T-helper 1 cell treated with Interleukin-12 subunit alpha and Interleukin-12 subunit beta and Interleukin-4 antibody, amounts not matched to agents 30 ng/mL and 1 ng/mL, for 36 hours (primary cell): ENCODE measurements at regions not wholly inside any gene's neighbourhood (a gene's known extent, or its start where the extent isn't known, plus 50 kb on each side); places are given as distances from the start of the nearest gene placed in this dataset.

Experiments used
- intact Hi-C: fragments of 100-400 bp; cut with micrococcal nuclease; formaldehyde crosslinking; loops from one replicate; pipeline ENCODE4 v1.15.1; 2024

DNA sequence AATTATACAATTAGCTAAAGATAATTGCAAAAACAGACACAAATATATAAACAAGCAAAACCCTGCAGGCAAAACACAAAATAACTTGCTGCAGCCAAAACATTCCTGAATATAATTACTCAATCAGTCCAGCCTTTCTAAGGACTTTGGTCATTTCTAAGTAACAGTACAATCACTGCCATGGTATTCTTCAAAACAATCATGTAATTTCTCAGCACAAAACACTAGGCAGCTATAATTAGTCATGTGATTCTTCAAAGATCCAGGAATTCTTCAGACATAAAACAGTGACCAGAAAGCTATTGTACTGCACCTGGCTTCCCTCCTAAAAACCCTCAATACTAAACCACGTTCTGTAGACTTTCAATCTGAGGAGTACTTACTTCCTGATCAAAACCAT lies 881.1 kb downstream of the EPHA7 start:
- intact Hi-C loops: no loop called here

DNA sequence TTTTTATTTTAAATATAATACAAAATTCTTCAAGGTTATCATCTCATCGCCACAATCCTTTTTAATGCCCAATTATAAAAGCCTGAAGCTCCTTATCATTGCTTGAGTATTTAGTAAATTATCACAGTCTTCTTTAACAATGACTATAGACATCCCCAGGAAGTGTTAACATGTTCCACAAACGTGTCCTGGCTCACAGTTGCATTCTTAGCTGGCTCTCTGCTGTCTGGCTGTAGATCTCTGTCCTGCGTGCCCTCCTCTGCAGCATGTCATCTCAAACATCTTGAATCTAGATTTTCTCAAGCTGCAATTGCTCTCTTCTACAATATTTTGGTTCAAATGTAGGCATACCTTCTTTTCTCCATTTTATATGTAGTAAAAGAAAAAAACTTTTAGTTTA lies 885.2 kb downstream of the EPHA7 start:
- intact Hi-C loops: no loop called here

DNA sequence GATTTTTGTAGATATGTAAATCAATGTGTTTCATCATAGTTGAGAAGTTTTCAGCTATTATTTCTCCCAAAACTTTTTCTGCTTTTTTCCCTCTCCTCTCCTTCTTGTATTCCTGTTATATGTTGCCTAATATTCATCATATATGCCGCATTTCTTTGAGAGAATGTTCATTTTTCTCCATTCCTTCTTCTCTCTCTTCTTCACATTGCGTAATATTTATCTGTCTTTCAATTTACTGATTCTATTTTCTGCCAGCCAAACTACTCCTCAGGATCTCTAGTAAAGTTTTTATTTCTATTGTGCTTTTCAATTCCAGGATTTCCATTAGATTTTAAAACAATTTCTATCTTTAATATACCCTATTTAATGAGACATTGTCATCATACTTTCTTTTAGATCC lies 896.8 kb downstream of the EPHA7 start:
- intact Hi-C loops: no loop called here

DNA sequence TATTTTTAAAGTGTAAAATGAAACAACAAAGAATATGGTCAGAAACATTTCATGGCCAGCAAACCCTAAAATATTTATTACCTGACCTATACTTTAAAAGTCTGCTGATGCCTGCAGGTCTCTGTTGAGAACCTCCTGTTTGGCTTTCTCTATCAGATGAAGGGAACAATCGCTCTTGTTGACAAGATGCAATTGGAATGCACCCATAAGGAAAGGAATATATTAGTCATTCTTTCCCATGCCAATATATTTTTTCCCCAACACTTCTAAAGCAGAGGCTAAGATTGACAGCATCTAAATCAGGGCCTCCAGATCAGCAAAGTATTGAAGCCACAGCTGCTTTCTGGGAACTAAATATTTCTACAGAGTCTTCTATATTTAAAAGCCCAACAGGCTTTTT lies 897.8 kb downstream of the EPHA7 start:
- intact Hi-C loops: no loop called here

DNA sequence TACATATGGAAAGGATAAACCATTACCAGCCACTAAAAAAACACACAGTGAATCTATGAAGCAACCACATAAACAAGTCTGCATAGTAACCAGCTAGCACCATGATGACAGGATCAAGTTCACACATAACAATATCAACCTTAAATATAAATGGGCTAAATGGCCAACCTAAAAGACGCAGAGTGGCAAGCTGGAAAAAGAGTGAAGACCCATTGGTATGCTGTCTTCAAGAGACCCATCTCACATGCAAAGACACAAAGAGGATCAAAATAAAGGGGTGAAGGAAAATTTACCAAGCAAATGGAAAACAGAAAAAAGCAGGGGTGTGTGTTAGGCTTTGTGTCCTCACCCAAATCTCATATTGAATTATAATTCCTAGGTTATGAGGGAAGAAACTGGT lies 909.2 kb downstream of the EPHA7 start:
- intact Hi-C loops: no loop called here

DNA sequence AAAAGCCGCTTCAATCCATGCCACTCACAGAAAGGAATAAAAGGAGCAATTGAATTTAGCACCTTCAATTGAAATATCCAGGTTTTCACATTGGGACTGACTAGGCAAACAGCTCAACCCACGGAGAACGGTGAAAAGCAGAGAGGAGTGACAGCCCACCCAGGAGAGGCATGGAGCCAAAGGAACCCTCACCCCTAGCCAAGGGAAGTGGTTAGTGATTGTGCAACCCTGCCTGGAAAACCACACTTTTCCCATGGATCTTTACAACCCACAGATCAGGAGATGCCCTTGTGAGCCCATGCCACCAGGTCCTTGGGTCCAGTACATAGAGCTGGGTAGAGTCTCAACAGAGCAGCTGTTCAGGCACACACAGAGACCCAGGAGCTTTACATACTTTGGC lies 911.8 kb downstream of the EPHA7 start:
- intact Hi-C loops: no loop called here

DNA sequence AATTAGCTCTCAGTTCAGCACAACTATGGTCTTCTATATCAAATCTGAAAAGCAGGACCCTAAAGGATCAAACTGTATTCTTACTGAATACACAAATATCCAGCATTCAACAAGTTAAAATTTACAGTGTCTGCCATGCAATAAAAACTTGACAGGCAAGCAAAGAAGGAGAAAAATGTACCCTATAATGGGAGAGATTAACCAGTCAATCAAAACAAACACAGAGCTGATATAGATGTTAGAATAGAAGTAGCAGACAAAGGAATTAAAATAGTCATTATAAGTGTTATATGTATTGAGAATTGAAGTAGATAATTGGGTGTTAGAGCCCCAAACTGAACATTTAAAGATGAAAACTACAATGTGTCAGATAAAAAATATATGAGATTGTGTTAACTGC lies 914.9 kb downstream of the EPHA7 start:
- intact Hi-C loops: no loop called here

DNA sequence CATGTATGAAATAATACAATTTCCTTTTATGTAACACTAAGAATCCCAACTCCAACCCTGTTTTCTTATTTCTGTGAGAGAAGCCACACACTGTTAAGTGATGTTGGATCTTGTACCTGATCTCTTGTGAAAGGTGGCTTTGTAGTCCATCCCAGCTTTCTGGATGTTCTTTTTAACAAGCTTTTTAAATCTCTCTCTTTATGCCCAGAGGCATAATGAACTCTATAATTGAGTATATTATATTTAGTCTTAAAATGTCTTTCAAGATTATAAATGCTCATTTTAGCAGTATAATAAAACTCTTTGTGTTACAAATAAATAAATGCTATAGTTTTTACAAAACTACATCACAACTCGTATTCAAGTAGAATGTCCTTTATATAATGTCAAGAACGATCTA lies 922.1 kb downstream of the EPHA7 start:
- intact Hi-C loops: no loop called here

DNA sequence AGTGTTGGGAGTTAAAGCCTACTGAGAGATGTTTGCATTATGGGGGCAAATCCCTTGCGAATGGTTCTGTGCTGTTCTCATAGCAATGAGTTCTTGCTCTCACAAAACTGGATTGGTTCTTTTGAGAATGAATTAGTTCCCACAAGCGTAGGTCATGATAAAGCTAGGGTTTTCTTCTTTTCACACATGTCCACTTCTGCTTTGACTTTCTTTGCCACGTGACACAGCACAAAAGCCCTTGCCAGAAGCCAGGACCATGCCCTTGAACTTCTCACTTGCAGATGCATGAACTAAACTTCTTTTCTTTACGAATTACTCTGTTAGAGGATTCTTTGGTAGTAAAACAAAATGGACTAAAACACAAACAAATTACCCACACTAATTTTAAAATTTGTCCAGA lies 922.8 kb downstream of the EPHA7 start:
- intact Hi-C loops: no loop called here

DNA sequence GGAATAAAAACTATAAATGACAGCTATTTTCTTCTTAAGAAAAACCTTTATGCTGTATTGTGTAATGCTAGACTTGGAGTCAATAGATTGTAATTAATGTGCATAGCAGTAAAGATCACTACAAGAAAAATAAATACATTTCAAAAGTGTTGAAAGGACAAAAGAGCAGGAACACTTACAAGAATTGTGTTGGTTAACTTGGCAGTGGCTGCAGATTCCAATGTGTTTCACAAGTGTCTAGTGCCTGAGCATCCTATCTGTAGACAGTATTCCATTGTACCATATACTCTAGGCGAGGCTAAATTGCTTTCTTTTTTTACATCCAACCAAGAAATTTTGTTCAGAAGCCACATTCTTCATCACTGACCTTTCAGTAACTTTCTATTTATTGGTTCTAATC lies 924.1 kb downstream of the EPHA7 start:
- intact Hi-C loops: no loop called here

DNA sequence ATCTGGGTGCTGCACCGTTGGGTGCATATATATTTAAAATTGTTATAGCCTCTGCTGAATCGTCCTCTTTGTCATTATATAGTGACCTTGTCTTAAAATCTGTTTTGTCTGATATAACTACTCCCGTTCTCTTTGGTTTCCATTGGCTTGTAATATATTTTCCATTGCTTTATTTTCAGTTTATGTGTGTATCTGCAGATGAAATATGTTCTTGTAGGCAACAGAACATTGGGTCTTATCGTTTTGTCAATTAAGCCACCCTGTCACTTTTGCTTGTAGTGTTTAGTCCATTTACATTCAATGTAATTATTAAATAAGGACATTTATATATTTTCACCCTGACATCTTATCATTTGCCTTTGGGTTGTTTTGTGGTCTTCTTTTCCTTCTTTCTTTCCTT lies 933.9 kb downstream of the EPHA7 start:
- intact Hi-C loops: no loop called here

DNA sequence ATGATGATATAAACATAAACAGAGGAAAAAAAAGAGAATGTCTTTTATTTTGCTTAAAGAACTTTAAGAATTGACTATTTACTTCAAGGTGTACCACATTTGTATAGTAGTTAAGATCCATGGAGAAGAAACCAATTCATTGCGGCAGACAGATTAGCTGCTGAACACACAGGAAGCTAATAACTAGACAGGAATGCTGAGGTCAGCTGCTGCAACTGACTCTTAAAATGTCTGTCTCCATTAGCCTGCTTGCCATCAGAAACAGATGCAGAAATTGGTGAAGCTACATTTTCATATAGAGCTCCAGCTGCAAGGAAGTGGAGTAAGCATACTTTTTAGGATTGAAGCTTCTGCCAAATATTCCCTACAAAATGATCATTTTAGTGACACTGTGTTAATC lies 939.5 kb downstream of the EPHA7 start:
- intact Hi-C loops: no loop called here

DNA sequence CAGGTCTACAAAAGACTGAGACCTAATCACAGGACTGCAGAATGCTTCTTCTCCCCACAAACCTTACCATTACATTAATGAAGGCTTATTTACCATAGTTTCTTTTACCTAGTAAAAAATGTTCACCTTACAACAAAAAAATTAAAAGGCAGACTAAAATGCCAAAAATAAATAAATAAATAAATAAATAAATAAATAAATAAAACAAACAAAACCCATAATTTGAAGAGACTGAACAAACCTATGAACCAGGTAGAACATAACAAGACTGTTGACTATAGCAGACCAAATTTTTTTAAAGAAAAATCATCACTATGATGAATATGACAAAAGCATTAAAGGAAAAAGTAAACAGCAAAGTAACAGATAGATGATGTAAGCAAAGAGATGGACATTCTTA lies 946.3 kb downstream of the EPHA7 start:
- intact Hi-C loops: no loop called here

DNA sequence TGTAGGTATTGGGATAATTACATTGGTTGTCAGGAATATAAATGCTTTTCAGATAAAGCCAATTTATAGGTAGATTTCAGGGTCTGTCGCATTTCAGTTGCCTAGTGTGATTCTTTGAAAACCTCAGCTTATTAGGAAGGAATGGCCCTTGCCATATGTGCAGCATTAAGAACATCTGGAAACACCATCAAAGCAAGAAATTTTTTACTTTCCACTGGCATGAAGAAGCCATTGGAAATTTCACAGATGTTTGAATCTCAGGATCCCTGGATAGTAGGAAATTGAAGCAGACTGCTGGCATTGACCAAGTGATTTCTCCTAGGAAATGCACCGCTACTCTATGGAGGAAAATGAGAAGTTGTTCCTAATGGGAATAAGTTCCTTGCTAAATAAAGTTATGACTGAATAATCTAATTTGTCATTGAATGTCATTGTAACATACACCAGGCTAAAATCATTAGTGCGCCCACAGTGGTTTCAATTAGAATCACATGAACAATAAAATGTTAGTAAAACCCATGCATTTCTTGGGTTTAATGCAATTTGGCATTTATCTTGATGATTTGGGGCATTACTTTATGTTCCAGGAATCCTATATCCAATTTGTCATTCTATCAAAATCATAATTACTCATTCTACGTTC lies 950.1 kb downstream of the EPHA7 start:
- intact Hi-C loops: no loop called here

DNA sequence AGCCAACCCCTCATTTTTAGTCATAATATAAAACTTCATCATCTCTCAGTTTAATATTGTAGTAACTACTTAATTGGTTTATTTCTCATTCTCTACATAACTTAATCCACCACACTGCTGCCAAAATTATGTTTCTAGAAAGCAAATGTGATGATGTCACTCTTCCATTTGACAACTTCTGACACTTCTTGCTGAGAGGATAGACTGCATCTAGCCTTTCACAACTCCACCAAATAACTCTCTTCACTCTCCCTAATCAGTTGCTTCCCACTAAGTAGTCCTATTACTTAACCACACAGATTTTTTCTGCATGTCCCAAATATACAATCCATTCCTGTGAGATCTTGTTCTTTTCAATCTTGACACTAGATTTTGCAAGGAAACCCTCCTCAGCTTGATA lies 951.3 kb downstream of the EPHA7 start:
- intact Hi-C loops: no loop called here

DNA sequence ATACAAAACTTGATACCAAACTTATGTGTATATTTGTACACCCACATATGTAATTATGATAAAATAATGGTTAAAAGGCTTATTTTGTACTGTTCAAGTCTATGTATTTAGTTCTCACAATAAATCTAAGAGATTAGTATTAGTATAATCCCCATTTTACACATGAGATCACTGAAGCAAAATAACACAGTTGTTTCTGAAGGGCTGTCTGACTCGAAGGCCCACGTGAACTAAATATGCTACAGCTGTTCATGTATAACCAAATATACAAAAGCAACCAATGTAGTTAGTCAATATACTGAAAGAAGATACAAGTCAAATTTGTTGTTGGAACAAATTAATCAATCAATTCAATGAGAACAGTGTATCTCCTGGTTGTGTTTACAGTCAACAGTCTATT lies 959.2 kb downstream of the EPHA7 start:
- intact Hi-C loops: no loop called here

DNA sequence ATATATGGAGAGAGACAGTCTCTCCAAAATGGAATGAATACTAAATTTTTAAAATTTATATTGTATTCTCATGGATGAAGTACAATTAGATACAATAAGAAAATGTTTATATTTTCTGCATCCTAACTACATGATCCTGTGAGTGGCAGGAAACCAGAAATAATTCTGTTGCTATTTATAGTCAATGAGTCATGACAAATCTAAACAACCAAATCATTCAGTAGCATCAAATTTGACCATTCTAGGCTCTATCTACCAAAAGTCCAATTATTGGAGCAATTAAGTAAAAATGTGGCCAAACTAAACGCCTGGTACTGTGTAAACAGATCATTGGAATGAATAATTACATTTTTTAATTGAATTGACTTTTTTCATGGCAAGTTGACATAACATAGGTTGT lies 959.8 kb downstream of the EPHA7 start:
- intact Hi-C loops: no loop called here

DNA sequence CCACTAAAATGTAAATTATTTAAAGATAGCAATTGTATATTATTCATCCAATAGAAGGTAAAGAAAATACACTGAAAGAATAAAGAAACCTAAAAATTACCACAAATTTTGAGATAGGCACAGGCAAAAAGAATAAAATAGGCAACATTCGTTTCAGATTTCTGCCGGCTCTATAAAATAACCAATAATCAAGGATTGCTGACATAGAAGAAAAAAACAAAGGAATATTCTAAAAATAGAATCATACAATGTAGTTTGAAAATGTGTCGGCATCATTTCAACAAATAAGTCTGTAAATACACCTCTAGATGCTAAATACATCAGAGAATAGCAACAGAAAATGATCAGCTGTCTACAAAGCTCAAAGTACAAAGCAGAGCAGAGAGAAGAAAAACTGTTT lies 973.3 kb downstream of the EPHA7 start:
- intact Hi-C loops: no loop called here

DNA sequence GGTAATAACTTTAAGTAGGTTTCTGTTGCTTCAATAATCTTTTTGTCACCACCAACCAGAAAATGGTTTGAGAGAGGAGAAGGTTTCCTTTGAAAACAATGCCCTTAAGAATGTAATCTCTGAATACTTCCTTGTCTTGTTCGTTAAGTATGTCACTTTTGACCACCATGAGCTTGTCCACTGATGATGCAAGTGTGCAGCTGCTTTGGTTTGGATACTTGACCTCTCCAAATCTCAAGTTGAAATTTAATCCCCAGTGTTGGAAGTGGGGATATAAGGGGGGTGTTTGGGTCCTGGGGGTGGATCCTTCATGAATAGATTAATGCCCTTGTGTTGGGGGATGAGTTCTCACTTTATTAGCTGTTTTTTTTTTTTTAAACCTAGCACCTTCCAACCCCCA lies 985.4 kb downstream of the EPHA7 start:
- intact Hi-C loops: no loop called here

DNA sequence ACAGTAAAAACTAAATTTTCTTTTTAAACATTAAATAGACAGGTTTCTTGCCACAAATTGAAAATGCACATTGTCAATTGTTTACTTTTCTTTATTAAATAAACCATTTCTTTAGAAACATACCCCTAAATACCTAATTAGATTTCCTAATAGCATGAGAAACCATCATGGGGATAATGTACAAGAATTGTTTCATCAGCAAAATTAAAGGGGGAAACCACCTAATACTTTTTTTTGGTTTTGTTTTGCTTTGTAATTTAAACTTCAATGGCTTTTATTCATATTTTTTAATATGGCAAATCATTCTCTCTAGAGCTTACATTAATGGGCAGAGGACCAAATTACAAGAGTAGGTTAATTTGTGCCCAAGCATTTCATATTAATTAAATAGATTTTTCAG lies 987.9 kb downstream of the EPHA7 start:
- intact Hi-C loops: no loop called here

DNA sequence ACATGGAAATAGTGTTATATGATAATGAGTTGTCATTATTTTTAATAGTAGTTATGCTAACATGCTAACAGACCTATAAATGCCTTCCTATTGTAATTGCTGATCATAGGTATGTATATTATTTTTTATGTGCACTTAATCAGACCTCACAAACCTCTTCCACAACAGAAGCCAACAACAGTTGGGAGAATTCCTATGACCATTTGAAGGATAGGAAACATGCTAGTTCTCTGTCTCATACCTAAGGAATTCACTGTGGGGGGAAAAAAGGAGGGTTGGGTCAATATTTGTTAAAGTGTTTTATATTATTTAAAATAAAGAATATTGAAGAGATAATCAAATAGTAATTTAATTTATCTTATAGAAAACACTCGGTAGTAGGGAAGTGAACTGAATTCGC lies 990.9 kb downstream of the EPHA7 start:
- intact Hi-C loops: no loop called here

DNA sequence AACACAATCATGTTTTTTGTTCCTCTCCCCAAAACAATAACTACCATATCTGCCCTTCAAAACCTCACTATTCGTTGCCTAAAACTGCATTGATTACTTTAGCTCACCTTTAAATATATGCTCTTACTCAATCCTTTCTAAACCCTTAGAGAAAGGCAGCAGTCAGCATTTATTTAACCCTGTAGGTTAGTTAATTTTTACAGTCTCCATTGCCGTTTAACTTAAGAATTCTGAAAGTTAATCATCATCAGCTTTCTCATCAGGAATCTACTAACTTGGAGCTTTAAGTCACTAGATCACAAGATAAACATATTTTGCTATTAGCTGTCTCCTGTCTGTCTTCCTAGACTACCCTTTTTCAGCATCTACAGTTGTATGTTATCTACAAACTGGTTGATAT lies 991.9 kb downstream of the EPHA7 start:
- intact Hi-C loops: no loop called here

DNA sequence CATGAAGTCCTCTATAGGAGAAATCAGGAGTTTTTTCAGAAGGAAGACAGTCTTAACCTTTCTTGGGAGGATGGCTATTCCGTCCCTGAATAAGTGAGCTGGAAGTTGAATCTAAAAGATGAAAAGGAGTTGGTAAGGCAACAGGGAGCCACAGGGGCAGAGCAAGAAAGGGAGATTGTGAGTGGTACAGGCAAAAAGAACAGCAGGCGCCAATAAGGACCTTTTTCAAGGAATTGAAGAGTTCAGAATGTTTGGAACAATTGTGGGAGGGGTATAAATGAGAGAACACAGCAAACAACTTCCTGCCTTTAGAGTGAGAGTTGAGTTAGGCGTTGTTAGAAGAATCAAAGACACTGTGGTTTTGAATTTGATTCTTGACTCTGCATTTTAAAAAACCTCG lies 1003.7 kb downstream of the EPHA7 start:
- intact Hi-C loops: no loop called here

DNA sequence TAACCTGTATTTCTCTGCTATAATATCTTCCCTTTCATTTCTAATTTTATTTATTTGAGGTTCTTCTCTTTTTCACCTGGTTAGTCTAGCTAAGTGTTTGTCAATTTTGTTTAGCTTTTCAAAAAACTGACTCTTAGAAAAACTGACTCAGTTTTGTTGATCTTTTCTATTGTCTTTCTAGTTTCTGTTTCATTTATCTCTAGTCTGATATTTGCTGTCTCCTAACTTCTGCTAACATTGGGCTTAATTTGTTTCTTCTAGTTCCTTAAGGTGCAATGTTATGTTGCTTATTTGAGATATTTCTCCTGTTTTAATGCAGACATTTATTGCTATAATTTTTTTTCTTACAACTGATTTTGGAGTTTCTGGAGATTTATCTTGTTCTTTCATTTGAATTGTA lies 1011.0 kb downstream of the EPHA7 start:
- intact Hi-C loops: no loop called here
